Stimulated activated CD4-positive, alpha-beta T cell treated with anti-CD3 and anti-CD28 coated beads, Interleukin-15, amount 100 ng/mL, for 48 hours (primary cell): ENCODE measurements at regions not wholly inside any gene's neighbourhood (a gene's known extent, or its start where the extent isn't known, plus 50 kb on each side); places are given as distances from the start of the nearest gene placed in this dataset.

Experiments used
- DNase-seq, 2 donors: peaks; one replicate each; pipeline ENCODE4 v3.0.0-alpha.2; 2020; ENCODE audit warnings: low read depth in 2 of 2

- no peak for DNase-seq
These were observed 214.0 kb upstream of the CDH13 start for GRCh38 chr16:82412770-82413169.

GRCh38 chr16:82405736-82406135 is 221.0 kb upstream of the CDH13 start:
- no peak for DNase-seq

GRCh38 chr16:82404586-82405315 is 222.0 kb upstream of the CDH13 start:
- DNase-seq, result no peak

DNA sequence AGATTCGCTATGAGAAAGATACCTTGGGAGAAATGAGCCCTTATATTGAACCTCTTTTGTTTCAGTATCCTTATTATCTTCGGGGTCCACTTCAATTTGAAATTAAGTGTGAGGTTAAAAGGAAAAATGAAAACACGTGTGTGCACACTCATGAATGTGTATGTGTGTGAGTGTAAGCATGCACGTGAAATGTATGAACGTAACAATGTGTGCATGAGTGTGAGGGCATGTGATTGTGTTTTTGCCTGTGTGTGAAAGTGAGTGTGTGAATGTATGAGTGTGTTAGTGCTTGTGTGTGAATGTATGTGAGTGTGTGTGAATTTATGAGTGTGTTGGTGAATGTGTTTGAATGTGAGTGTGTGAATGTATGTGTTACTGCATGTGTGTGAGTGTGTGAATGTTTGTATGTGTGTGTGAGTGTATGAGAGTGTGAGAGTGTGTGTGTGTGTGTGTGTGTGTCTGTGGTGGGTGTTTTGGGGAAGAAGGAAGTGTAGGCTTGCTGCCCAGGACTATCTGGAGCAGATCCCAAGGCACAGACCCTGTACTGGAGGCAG is 224.0 kb upstream of the CDH13 start:
- no peak for DNase-seq

- DNase-seq, result no peak
These were observed 226.7 kb upstream of the CDH13 start for GRCh38 chr16:82400046-82400445.

DNA sequence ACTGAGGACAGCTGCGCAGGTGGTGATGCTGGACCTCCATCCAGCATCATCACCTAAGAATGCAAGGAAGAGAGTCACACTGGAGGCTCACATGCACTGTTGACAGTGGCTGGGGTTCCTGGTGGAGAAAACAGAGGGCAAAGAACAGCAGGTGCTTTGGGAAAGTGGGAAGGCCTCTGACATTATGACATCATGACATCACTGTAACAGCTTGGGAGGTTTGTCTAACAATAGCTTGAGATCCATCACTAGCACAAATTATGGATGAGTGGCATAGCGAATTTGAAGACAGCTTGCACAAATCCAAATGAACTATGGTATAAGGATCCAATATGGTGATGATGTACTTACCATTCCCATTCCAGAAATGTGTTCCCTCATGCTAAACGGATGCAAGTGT is 226.5 kb upstream of the MPHOSPH6 start:
- DNase-seq, result no peak

DNA sequence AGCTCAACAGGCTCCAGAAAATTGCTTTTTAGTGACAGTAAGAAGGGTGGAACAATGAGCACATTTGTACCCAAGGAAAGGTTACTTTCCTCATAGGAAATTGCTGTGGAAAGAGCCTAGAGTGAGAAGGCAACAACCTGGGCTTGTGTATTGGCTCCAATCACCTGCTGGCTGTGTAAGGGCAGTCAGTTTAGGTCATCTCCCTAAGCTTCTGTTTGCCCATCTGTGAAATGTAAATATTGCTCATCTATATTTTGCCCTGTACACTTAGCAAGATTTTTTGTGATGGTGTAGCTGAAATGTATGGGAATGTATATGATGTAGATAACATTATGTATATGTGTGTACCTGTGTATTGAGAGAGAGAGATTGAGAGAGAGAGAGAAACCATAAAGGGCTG is 225.2 kb upstream of the MPHOSPH6 start:
- no peak for DNase-seq

DNA sequence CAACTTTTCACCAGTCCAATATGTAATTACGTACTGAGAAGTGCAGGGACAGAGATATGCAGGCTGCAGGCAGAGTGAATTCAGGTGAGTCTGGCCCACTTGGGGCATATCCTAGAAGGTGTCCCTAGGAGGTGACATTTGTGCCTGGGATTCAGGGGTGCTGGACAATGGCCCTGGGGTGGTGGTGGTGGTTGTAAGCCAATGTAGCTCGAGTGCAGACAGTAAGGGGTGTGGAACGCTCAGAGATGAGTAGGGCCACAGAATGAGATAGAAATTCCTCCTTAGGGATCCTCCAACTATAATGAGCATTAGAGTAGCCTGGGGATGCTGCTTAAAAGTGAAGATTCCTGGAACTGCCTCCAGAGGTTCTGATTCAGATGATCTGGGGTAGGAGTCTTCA is 221.7 kb upstream of the MPHOSPH6 start:
- DNase-seq, result no peak

DNA sequence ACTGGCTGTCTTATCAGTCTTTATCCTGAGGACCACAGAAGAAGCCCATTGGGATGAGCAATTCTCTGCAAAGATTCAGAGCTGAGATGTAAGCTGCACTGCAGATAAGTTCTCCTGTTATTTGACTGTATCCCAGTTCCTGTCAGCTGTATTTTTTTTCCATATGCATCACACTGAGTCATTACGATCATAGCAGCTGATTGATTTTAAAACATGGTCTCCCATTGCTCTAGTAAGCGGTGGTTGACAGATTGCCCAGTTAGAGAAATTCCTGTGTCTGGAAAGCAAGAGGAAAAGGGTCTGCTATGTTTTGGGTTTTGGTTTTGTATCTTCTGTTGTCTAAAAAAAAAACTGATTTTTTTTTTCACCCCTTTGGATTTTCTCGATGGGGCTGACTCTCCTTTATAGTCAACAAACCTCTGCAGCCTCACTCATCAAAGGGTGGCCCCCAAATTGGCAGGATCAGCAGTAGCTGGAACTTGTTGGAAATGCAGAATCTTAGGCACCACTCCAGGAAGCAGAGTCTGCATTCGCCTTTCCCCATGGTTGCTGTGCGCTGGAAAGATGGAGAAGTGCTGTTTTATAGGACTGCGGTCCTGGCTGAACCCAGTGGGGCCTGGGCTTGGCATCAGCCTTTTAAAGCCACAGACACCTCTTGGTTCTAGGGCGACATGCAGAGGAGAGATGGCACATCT is 220.1 kb upstream of the MPHOSPH6 start:
- DNase-seq, result no peak

- DNase-seq, result no peak
These were observed 216.7 kb upstream of the MPHOSPH6 start for GRCh38 chr16:82386761-82387160.

DNA sequence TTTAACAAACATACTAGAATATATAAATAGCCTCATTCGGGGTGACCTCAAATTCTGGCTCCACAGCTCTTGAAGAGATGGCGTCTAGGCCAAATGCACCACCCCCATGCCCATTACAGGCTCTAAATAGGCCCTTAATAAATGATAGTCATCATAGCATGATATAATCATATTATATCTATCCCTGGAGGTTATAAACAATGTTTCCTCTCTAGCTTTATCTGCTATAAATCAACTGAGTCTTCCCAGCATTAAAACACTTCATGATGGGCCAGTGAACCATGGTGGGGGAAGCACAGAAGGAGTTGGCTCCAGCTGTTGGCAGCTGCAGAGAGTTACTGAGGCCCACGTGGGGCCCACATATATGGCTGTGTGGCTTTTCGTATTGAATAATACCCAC is 214.9 kb upstream of the MPHOSPH6 start:
- no peak for DNase-seq

DNA sequence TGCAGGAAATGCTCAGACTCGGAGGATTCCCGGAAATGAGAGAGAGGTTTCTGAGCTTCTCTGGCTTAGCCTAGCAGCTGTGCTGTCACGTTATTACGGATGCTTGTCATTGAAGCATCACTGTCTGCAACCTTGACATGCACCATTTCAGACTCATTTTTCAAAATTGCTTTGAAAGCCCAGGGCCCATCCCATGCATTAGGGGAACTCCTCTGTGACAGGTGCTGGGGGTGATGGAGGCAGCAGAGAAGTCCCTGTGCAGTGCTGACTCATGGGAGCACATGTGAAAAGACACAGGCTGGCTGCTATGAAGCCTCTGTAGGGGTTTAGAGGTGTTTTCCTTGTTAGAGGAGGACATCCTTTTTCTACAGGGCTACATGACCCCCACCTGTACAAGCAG is 214.0 kb upstream of the MPHOSPH6 start:
- DNase-seq, result no peak

DNA sequence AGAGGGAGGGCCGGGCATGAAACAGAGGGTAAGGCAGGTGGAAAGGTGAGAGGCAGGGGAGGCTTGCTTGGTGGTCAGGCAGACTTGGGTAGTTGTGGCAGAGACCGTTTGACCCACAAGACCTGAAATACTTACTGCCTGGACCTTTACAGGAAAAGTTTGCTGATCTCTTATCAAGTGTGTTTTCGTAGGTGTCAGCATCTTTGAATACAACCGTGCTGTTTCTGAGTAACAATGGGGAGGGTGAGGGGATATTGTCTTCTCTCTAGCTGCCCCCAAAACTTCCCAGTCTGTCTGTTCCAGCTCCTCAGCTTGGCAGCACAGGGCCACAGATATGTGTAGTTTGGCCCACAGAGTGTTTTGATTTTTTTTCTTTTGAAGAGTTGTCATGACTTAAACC is 212.5 kb upstream of the MPHOSPH6 start:
- DNase-seq, result no peak

DNA sequence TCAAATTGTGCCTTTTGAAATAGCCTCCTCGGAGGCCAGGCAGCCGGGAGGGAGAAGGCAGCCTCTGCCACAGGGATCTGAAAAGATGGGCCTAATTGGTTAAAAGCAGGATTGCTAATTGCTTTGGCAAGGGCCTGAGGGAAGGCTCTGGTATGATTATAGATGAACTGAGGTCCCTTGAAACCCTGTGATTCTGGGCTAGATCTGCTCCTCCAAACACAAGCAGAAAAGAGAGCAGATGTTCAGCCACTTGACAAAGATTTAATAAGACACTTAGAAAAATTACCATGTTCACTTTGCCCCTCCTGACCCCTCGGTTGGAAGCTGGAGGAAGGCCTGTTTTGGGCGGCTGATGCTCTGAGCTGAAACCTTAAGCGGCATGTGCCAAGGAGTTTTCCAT is 209.5 kb upstream of the MPHOSPH6 start:
- DNase-seq, result no peak

DNA sequence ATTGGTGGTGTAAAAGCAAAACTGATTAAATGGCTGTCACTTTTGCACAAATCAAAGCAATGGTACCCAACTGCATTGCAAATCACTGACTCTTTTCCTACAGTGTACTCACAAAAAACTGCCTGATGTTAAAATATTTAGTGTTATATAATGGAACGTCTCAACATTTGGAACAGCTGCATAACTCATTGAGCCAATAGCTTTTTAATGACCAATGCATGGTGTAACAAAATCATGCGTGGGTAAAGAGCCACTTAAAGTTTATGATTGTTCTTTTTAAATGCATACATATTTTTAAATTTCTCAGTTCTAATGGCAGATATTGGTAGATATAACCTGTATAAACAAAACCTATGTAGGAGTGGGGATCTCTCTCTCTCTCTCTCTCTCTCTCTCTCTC is 204.0 kb upstream of the MPHOSPH6 start:
- no peak for DNase-seq

- DNase-seq, result no peak
These were observed 200.3 kb upstream of the MPHOSPH6 start for GRCh38 chr16:82370282-82370681.

GRCh38 chr16:82368041-82368440 is 198.0 kb upstream of the MPHOSPH6 start:
- no peak for DNase-seq

DNA sequence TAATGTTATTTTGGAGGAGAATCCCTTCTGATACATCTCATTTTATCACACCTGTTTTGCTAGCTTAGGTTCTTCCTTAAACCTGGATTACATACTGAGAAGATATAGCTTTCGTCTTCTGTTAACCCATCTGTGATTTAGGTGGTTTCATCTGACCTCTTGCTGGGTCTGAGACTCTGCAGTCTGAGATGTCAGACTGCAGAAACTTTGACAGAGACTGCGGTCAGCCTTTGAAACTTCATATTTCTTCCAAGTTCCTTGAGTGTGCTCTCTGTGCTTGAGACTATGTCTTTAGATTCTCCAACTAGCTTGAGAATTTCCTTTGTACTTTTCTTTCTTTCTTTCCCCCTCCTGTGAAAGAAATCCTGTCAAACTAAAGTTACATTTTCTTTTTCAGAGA is 196.4 kb upstream of the MPHOSPH6 start:
- no peak for DNase-seq

DNA sequence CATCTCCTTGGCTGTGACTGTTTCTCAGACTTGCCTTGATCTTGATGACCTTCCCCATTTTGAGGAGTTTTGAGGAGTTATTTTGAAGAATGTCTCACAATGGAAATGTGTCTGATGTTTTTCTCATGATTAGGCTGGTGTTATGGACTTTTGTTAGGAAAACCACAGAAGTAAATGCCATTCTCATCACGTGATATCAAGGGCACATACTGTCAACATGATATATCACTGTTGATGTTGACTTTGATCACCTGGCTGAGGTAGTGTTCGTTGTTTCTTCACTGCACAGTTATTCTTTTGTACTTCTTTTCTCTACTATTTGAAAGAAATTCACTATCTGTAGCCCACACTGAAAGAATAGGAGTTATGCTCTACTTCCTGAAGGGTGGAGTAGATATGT is 194.7 kb upstream of the MPHOSPH6 start:
- DNase-seq, result no peak

DNA sequence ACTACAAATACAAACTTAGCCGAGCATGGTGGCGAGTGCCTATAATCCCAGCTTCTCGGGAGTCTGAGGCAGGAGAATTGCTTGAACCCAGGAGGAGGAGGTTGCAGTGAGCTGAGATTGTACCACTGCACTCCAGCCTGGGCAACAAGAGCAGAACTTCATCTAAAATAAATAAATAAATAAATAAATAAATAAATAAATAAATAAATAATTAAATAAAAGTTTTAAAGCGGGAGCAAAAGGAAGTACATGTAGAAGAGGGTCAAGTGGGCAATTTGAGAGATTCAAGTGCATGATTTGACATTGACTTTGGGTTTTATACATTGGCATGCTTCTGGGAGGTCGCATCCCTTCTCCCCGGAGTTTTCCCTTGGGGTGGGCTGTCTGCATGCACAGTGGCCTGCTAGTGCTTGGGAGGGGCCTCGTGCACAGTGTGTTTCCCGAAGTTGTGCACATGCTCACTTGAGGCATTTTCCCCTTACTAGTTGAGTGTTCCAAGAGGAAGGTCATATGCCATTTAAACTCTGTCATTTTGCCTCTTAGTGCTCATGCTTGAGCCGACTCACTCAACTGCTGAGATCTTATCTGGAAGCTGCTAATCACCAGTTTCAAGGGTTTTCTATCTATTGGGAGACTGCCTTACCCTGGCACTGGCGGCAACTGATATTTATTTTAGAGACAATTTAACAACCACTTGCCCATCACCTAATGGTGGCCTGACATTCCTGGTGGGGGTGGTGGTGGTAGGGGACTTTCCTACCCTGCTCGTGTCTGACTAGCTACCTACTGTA is 193.2 kb upstream of the MPHOSPH6 start:
- DNase-seq, result no peak

GRCh38 chr16:82361885-82362284 is 191.9 kb upstream of the MPHOSPH6 start:
- DNase-seq, result no peak

DNA sequence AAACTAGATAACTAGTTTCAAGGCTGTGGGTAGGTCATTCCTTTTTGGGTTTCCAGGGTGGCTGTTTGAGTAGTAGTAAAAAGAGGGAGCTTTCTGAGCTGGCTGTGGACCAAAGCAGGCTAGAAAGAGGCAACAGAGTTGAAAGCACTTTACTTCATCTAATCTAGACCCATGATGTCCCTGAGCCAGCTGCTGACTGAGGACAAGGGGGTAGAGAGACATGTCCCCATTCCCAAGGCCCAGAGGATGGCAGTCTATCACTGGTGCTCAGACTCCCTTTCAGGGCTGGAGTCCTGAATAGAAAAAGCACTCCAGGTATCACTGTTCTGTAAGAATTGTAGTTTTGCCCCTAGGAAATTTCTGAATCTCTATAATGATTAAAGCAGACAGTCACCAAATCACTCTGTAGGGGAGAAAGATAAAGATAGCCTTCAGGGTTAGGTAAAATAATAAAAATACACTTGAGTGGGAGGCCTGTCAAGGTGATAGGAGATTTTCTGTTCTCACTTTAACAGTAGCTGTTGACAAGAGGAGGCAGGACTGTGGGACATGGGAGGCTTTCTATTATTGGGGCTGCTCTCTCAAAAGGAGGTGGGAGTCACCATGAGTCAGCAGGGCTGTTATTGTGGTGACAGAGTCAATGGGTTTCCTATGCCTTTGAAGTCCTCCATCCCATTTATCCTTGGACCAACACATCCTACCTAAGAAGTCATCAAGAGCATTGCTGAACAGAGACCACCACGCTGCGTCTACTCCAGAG is 190.2 kb upstream of the MPHOSPH6 start:
- no peak for DNase-seq
